GM23248 (cell line): ENCODE measurements at regions not wholly inside any gene's neighbourhood (a gene's known extent, or its start where the extent isn't known, plus 50 kb on each side); places are given as distances from the start of the nearest gene placed in this dataset.

ENCODE experiments used
- DNase-seq: peaks from one replicate; pipeline ENCODE4 v3.0.0-alpha.2; 2015
- H2AFZ ChIP-seq: fragments of 200-600 bp; sonication (generic); 2 replicates; pipeline ENCODE4 v1.6.1; 2016; ENCODE audit warnings: antibody characterized with exemption
- H3F3A ChIP-seq: fragments of 200-600 bp; sonication (generic); 2 replicates; pipeline ENCODE4 v1.6.1; 2016; ENCODE audit warnings: mild to moderate bottlenecking, antibody characterized with exemption, mixed run types; ENCODE audit not compliant: insufficient read depth
- H3K27ac ChIP-seq: fragments of 200-600 bp; sonication (generic); 2 replicates; pipeline ENCODE4 v1.5.1; 2016; ENCODE audit warnings: mild to moderate bottlenecking
- H3K27me3 ChIP-seq: fragments of 200-600 bp; sonication (generic); replicated peaks from 2 replicates; pipeline ENCODE4 v1.6.1; 2016; ENCODE audit warnings: mild to moderate bottlenecking; ENCODE audit not compliant: insufficient read depth
- H3K36me3 ChIP-seq: fragments of 200-600 bp; sonication (generic); 2 replicates; pipeline ENCODE4 v1.6.1; 2016; ENCODE audit warnings: low read depth, mild to moderate bottlenecking
- H3K4me1 ChIP-seq: fragments of 200-600 bp; sonication (generic); 2 replicates; pipeline ENCODE4 v1.6.1; 2016; ENCODE audit warnings: mild to moderate bottlenecking; ENCODE audit not compliant: insufficient read depth
- H3K4me2 ChIP-seq: fragments of 200-600 bp; sonication (generic); one replicate; pipeline ENCODE4 v1.6.1; 2016; ENCODE audit warnings: mild to moderate bottlenecking; ENCODE audit not compliant: unreplicated experiment
- H3K4me3 ChIP-seq: fragments of 200-600 bp; sonication (generic); 2 replicates; pipeline ENCODE4 v1.5.1; 2016; ENCODE audit warnings: mild to moderate bottlenecking
- H3K79me2 ChIP-seq: fragments of 200-600 bp; sonication (generic); 2 replicates; pipeline ENCODE4 v1.6.1; 2016; ENCODE audit warnings: mild to moderate bottlenecking; ENCODE audit not compliant: insufficient read depth
- H3K9ac ChIP-seq: fragments of 200-600 bp; sonication (generic); 2 replicates; pipeline ENCODE4 v1.6.1; 2016; ENCODE audit warnings: mild to moderate bottlenecking
- H3K9me2 ChIP-seq: fragments of 200-600 bp; sonication (generic); 2 replicates; pipeline ENCODE4 v1.6.1; 2016; ENCODE audit warnings: mixed run types, mild to moderate bottlenecking, moderate library complexity; ENCODE audit not compliant: insufficient read depth
- H3K9me3 ChIP-seq: fragments of 200-600 bp; sonication (generic); one replicate; pipeline ENCODE4 v1.6.1; 2017; ENCODE audit warnings: low read depth
- H4K20me1 ChIP-seq: fragments of 200-600 bp; sonication (generic); 2 replicates; pipeline ENCODE4 v1.6.0; 2016; ENCODE audit not compliant: insufficient read depth
- EZH2 ChIP-seq: fragments of 200-600 bp; sonication (generic); IDR thresholded peaks from 2 replicates; pipeline ENCODE4 v1.6.1; 2018; ENCODE audit warnings: antibody characterized with exemption, mild to moderate bottlenecking; ENCODE audit not compliant: insufficient read depth, poor library complexity, severe bottlenecking
- EZH2phosphoT487 ChIP-seq: fragments of 200-600 bp; sonication (generic); IDR thresholded peaks from 2 replicates; pipeline ENCODE4 v1.6.1; 2018; ENCODE audit warnings: antibody characterized with exemption, moderate library complexity, mild to moderate bottlenecking, low read depth; ENCODE audit not compliant: insufficient read depth
- WGBS, 2 experiments: methylation state at CpG; one replicate each; pipeline ENCODE4 v1.1.6; 2015 to 2017; ENCODE audit warnings: low lambda C conversion rate in 2 of 2, low coverage in 1 of 2; ENCODE audit errors: missing lambda C conversion rate in 2 of 2; 5-methylcytosine and 5-hydroxymethylcytosine counted together
- in situ Hi-C: fragments of 300-500 bp; cut with MboI; formaldehyde crosslinking; loops from 2 replicates; pipeline ENCODE4 v1.15.0; 2020

GRCh38 chr4:53937918-53938317 is 126.5 kb downstream of the CHIC2 start:
- DNase-seq = peak; percentile 95
- in situ Hi-C loops = no loop called here
- H4K20me1 ChIP-seq = no peaks in the 10 kb centered on the region
- TF ChIP-seq EZH2 (no peak), EZH2phosphoT487 (no peak)
- no peaks in the 10 kb centered on the region for H3K36me3 ChIP-seq
- WGBS, 2 experiments = 10 to 12% methylated on average over 7 of the region's 7 CpGs
- peaks cover 34% of the 10 kb centered on the region for H3F3A ChIP-seq
- H3K4me2 ChIP-seq = peak overlapping the region; percentile 55
- no peak overlapping the region for H2AFZ ChIP-seq
- H3K9me2 ChIP-seq = no peaks in the 10 kb centered on the region
- H3K27me3 ChIP-seq = no peaks in the 10 kb centered on the region
- no peaks in the 10 kb centered on the region for H3K9me3 ChIP-seq
- H3K79me2 ChIP-seq = no peaks in the 10 kb centered on the region
- H3K27ac ChIP-seq = peak overlapping the region; percentile 58
- H3K9ac ChIP-seq = peak overlapping the region; percentile 45
- H3K4me1 ChIP-seq = peaks cover 43% of the 10 kb centered on the region
- no peak overlapping the region for H3K4me3 ChIP-seq

GRCh38 chr4:53937327-53937726 is 127.1 kb downstream of the CHIC2 start:
- 37 to 38% methylated on average over 2 of the region's 2 CpGs for whole genome bisulfite sequencing, 2 experiments
- H3F3A ChIP-seq = peaks cover 33% of the 10 kb centered on the region
- H3K9me2 ChIP-seq = no peaks in the 10 kb centered on the region
- in situ Hi-C loops = no loop called here
- H3K27ac ChIP-seq = peak overlapping the region; percentile 58
- no peaks in the 10 kb centered on the region for H3K79me2 ChIP-seq
- peak; percentile 29 for DNase-seq
- H3K27me3 ChIP-seq = no peaks in the 10 kb centered on the region
- TF ChIP-seq EZH2phosphoT487 (no peak), EZH2 (no peak)
- H3K4me3 ChIP-seq = no peak overlapping the region
- no peaks in the 10 kb centered on the region for H4K20me1 ChIP-seq
- no peaks in the 10 kb centered on the region for H3K9me3 ChIP-seq
- no peak overlapping the region for H3K4me2 ChIP-seq
- no peaks in the 10 kb centered on the region for H3K36me3 ChIP-seq
- peaks cover 44% of the 10 kb centered on the region for H3K4me1 ChIP-seq
- no peak overlapping the region for H2AFZ ChIP-seq
- H3K9ac ChIP-seq = no peak overlapping the region

GRCh38 chr4:53935780-53936179 is 128.6 kb downstream of the CHIC2 start:
- TF ChIP-seq EZH2 (no peak), EZH2phosphoT487 (no peak)
- no peaks in the 10 kb centered on the region for H4K20me1 ChIP-seq
- no peak overlapping the region for H3K4me3 ChIP-seq
- H3F3A ChIP-seq = peaks cover 40% of the 10 kb centered on the region
- no peaks in the 10 kb centered on the region for H3K27me3 ChIP-seq
- peak overlapping the region; percentile 48 for H3K27ac ChIP-seq
- H3K4me1 ChIP-seq = peaks cover 57% of the 10 kb centered on the region
- DNase-seq = peak; percentile 84
- no peaks in the 10 kb centered on the region for H3K79me2 ChIP-seq
- in situ Hi-C loops = no loop called here
- H3K9me3 ChIP-seq = no peaks in the 10 kb centered on the region
- H3K9me2 ChIP-seq = no peaks in the 10 kb centered on the region
- H3K4me2 ChIP-seq = peak overlapping the region; percentile 47
- no peak overlapping the region for H3K9ac ChIP-seq
- H3K36me3 ChIP-seq = no peaks in the 10 kb centered on the region
- no peak overlapping the region for H2AFZ ChIP-seq

GRCh38 chr4:53932796-53933610 is 131.4 kb downstream of the CHIC2 start:
- H3K27ac ChIP-seq = peak overlapping the region; percentile 57
- in situ Hi-C loops = no loop called here

More at GRCh38 chr4:53932796-53933610, 131.4 kb downstream of the CHIC2 start:
- Histone ChIP-seq H3K4me2 (no peak overlapping the region), H3K36me3 (no peaks in the 10 kb centered on the region), H3K27me3 (no peaks in the 10 kb centered on the region), H2AFZ (no peak overlapping the region), H4K20me1 (no peaks in the 10 kb centered on the region), H3K9me3 (no peaks in the 10 kb centered on the region), H3K4me1 (peaks cover 73% of the 10 kb centered on the region), H3F3A (peaks cover 43% of the 10 kb centered on the region), H3K4me3 (no peak overlapping the region), H3K9ac (no peak overlapping the region), H3K79me2 (no peaks in the 10 kb centered on the region), H3K9me2 (no peaks in the 10 kb centered on the region)
- no peak for TF ChIP-seq EZH2
- whole genome bisulfite sequencing, 2 experiments = 61 to 62% methylated on average over 7 of the region's 7 CpGs
- peak; percentile 72 for DNase-seq
